HG03439 (cell line): ENCODE measurements at regions not wholly inside any gene's neighbourhood (a gene's known extent, or its start where the extent isn't known, plus 50 kb on each side); places are given as distances from the start of the nearest gene placed in this dataset.

Experiments used
- ATAC-seq: cut with Tn5 transposase; IDR thresholded peaks from one replicate; pipeline ENCODE4 v1.9.1; 2021; ENCODE audit warnings: mild to moderate bottlenecking, moderate library complexity; ENCODE audit not compliant: unreplicated experiment

GRCh38 chr5:167951116-167951515, 340.3 kb upstream of the WWC1 start:
- no peak for ATAC-seq

- ATAC-seq, result no peak
Observed at GRCh38 chr5:167952278-167952995, 339.0 kb upstream of the WWC1 start.

DNA sequence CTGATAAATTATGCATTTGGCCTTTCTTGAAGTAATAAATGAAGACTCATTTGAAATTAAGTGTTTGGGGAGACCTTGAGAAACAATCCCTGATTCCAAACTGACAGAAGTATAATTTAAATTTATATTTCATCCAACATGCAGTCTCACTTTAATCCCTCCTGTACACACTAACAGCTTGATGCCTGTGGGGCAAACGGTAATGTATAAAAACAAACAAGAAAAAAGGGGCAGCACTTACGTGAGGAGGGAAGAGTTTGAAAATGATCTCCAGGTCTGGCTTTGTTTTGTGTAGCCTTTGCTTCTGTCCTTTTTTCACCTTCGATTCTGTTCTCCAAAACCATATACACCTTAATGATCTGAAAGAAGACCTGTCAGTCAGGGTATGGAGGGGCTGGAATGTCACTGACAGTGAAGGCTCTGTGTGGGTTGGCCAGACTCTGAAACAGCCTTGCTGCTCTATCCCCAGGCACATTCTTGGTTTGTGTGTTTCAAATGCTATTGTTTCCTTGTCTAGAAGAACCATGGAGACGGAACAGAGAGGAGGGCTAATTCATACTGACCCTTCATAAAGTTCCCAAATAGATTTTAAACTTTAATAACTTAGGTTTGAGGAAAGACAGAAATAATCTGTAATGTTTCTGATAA, 338.2 kb upstream of the WWC1 start:
- no peak for ATAC-seq

DNA sequence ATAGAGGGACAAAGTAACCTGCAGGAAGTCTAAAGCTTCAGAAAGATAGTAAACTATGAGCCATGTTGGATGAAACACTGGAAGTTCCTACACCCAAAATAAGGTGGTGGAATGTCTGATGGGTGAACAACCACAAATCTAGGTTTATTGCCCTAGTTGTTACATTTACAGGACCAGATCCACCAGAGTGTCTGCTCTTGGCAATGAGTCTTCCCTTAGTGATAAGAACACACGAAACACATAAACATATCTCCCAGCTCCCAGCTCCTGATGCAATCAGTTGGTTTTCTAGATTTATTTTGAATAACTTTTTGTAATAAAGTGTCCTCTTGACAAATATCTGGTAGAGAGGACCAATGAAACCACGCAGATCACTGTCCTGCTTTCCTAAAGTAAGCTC, 329.7 kb upstream of the WWC1 start:
- no peak for ATAC-seq

DNA sequence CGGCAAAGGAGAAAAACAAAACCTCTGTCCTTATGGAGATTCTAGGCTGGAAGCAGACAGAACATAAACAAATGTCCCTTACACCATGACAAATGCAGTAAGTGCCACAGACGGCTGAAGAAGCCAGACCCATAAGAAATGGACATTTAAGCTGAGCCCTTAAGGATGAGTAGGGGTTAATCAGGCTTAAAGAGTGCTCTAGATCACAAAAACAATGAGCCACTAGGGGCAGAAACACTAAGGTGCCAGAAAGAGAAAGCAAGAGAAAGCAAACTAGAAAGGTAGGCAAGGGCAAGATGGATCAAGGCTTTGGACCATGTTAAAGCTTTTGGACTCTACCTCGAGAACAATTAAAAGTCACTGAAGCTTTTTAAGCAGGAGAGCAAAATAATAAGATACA, 326.9 kb upstream of the WWC1 start:
- no peak for ATAC-seq

DNA sequence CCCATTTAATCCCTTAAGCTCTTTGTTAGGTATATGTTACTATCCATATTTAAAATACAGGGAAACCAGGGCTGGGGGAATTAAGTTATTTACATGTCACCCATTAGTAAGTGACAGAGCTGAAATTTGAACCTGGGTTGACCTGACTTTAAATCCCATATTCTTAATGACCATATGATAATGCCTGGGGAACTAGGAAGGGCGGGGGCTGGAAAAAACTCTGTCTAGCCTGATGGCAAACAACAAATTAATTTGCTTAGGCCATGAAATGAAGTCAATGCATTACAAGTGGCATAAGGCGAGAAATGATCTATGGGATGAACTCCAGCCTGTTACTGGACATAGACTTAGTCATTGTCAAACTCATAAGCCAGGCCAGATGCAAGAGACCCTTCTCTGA, 325.7 kb upstream of the WWC1 start:
- ATAC-seq, result no peak

GRCh38 chr5:167966979-167967378, 324.5 kb upstream of the WWC1 start:
- ATAC-seq, result no peak

- ATAC-seq, result no peak
Observed at GRCh38 chr5:167967494-167968177, 323.8 kb upstream of the WWC1 start.

- ATAC-seq, result no peak
Observed at GRCh38 chr5:167968837-167969236, 322.6 kb upstream of the WWC1 start.

DNA sequence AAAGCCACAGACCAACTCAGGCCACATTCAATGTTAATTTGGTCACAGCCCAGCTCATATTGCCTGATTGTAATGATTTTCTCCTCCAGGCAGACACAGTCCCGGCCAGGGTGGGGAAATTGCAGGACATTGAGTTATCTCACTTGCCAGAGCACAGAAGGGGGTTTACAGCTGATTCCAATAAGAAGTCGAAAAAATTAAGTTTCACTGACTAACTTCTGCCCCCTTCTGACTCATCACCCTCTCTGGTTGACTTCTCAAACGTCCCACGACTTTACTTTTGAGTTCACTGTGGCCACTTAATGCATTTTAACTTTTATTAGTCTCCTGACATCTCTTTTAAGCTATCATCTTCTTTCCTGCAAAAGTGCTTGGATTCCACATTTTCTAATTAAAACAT, 321.4 kb upstream of the WWC1 start:
- peak; percentile 87 for ATAC-seq

DNA sequence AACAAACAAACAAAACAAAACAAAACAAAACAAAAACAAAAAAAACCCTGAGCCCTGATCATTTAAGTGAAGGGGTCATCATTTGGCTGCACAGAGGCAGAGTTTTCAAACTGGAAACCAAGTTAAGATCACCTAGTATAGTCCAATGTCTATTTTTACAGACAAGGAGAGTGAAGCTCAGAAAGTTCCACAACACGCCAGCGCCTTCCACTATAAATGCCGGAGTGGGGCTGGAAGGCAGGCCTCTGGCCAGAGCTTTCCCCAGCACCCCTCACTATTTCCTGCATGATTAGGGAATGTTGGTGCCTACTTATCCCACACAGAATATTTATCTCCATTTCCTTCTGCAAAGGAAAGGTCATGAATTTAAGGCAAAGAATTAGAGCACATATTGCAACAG, 319.7 kb upstream of the WWC1 start:
- ATAC-seq, result no peak

GRCh38 chr5:167973126-167973525, 318.3 kb upstream of the WWC1 start:
- ATAC-seq, result no peak

GRCh38 chr5:167984951-167985350, 306.5 kb upstream of the WWC1 start:
- ATAC-seq, result no peak

DNA sequence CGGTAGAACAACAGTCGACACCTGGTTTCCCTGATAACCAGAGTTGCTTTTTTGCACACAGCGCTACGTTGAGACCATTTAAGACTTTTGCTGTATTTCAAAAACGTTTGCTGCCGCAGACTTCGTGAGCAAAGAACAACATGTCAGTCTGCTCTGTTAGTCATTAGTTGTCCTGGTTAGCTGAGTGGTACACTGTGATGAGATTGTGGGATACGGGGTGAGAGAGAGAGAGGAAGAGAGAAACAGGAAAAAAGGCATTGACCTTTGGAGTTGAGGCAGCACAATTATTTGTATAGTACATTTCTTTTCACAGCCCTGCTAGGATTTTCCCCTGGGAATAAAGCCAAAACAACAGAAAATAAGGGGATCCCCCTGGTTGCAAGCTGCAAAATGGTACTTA, 306.1 kb upstream of the WWC1 start:
- ATAC-seq, result no peak

DNA sequence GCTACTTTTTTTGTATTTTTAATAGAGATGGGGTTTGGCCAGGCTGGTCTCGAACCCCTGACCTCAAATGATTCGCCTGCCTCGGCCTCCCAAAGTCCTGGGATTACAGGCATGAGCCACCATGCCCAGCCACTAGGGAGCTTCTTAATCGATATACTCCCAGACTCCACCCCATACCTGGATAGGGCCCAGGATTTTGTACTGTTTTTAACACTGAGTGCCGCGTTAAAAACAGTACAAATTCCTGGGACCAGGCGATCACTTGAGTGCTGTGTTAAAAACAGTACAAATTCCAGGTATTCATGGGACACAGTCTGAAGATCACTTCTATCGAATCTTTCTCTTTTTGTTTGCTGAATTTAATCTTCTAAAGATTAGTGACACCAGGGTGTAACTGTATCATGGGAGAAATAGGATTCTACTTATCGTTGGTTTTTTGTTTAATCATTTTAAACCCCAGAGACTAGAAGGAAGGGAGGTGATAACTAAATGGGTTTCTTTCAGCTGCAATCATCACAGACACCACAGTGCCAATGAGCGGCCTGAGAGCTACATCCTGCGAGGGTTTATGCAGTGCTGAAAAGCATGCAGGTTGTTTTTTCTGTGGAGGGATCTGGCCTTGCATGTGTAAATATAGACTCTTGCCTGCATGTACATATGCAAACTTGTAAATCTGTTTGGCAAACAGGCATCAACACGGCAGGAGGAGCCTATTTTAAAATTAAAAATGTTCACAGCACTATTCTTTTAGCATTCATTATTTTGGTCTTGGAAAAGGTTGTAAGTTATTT, 303.8 kb upstream of the WWC1 start:
- ATAC-seq, result no peak

- ATAC-seq, result no peak
Observed at GRCh38 chr5:167992868-167993267, 298.6 kb upstream of the WWC1 start.

- no peak for ATAC-seq
Observed at GRCh38 chr5:167993771-167994170, 297.7 kb upstream of the WWC1 start.

GRCh38 chr5:167995844-167996425, 295.5 kb upstream of the WWC1 start:
- ATAC-seq, result no peak

DNA sequence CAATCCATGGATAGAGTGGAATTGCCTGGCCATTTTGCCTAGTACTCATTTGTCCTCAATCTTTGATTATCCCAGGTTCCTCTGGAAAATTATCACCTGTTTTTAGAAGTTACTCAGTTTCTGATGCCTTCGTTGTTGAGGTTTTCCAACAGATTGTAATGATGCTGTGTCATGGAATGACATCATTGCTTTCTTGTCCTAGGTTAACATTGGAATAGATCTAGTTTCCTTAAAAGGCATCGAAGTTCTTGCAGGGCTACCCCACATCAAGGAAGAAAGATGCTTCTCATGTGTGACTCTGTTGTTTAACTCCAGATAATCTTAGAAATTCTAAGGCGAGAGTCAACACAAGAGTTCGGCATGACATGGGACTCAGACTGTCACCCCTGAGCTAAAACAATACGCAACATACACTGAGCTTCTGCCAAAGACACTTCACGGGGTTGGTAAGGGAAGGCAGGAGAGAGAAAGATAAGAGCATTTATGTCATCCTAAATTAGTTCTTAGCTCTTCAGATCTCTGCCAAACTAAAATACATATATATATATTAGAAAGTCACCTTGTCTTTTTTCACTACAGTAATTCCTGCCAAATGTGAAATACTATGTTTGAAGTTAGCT, 293.2 kb upstream of the WWC1 start:
- no peak for ATAC-seq

DNA sequence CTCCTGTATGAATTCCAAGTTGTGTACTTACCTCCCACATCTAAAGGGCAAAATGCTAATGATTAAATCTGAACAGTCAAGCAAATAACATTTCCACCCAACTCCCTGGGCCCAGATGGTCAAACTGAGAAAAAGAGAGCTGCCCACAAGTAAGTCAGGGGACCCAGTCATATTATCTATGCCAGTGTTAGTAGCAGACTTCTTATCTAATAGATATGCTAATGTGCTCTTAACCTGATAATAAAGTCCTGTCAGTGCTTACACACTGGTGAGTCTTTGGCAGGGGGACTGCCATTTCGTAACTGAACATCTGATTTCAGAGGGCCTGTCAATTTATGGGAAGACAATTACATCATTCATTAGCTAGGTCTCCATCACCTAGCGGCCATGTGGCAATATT, 292.3 kb upstream of the WWC1 start:
- ATAC-seq, result no peak

DNA sequence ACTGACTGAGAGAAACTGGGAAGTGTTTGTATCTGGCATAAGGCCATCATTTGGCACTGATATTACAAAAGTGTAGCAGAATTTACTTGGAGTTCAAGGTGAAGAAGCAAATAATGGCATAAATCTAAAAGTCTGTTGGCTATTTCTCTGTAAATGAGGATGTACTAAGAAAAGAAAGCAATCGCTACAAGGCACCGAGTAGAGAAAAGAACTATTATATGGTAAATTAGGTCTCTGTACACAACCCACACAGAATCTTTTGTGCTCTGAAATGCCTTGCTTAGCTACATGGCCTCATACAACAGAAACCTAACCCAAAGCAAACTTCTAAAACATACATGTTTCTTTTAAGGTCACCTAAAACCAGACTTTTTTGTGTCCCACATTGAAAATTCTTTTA, 290.1 kb upstream of the WWC1 start:
- no peak for ATAC-seq
